HuH-7 (cell line): ENCODE measurements at regions not wholly inside any gene's neighbourhood (a gene's known extent, or its start where the extent isn't known, plus 50 kb on each side); places are given as distances from the start of the nearest gene placed in this dataset.

ENCODE experiments used
- DNase-seq: peaks from one replicate; pipeline ENCODE4 v3.0.0; 2011; ENCODE audit warnings: low spot score

DNA sequence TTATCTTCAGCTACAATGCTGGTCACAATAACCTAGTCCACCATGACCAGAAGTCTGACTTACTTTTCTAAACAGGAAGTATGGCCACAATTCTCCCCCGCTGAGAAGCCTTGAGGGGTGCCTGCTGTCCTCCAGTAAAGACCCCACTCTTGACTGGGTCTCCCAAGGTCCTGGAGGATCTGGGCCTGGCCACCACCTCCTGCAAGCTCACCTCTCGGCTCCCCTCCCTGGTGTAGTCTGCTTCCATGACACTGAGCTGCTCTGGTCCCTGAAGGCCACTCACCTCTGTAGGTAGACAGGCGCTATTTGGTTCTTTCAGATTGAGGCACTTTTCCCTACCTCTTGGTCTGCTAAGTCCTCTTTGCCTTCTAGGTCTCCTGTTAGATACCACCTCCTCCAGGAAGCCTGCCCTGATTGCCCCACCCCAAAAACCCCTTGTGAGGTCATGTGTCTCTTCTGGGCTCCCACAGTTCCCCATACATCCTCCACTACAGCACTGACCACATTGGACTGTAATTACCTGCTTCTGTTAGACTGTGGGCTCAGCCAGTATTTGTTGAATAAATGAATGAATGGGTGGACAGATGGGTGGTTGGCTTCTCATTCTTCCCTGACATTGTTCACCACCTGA, 62.6 kb upstream of the IER5L start:
- DNase-seq, result no peak

GRCh38 chr9:129239946-129240490, 62.0 kb upstream of the IER5L start:
- DNase-seq, result no peak

DNA sequence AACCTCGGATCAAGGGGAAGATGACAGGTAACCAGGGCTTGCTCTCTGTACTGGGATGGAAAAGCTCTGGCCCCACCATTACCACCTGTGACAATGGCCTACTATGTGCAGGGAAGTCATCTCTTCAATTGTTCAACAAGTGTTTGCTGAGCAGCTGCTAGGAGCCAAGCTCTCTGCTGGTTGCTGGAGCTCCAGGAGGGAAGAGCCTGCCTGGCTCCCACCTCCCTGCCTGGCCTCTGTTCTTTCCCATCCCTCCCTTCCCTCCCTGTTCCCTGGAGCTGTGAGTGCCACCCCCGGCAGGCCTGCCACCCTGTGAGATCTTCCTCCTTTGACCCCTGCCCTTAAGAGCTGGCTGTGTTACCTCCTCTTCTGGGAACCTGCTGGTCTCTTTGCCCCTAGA, 59.7 kb upstream of the IER5L start:
- DNase-seq, result no peak

GRCh38 chr9:129237164-129237611, 59.1 kb upstream of the IER5L start:
- DNase-seq, result no peak

DNA sequence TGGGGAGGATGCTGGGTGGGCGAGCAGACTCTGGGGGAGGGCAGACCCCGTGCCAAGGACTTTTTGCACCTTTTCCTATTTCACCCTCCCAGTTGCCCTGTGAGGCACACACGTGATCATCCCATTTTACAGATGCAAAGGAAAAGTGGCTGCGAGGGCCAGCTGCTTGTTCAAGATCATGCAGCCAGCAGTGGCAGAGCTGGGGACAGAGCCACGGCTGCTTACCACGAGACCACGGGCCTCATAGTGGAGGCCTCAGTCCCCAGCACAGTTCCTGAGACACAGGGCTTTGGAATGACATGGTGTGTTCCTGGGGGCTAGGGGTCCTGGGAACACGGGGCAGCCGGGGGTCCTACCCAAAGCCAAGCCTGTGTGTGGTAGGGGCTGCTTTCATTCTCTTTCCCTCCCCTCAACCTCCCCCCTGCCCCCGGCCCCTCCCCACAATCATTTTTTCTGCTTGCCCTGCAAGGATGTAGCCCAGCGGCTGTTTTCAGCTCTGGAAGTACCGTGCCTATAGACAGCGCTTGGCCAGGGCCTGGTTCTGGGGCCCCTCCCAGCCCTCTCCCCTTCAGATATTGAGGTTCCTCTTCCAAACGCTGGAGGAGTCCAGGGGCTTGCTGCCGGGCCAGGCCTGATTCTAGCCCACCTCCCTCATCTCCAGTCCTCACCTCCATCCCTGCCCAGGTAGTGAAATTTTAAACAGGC, 58.5 kb upstream of the IER5L start:
- no peak for DNase-seq

GRCh38 chr9:129235931-129236331, 57.9 kb upstream of the IER5L start:
- no peak for DNase-seq

GRCh38 chr9:129235041-129235930, 57.2 kb upstream of the IER5L start:
- no peak for DNase-seq

DNA sequence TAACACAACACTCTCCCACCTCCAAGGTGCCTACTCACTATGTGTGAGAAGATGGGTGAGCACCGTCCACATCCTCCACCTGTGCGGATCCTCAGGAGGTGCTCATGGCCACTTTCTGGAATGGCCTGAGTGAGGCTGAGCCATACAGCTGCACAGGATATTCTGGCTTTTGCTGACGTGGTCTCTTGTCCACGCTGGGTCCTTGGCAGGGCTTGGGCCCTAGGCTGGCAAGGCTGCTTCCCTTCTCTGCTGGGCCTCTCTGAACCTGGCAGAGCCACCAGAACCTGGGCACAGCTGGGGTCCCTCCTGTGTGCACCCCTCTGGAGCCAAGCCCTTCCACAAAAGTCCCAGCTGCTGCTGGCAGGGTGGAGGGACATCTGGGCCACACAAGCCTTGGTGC, 56.4 kb upstream of the IER5L start:
- no peak for DNase-seq

DNA sequence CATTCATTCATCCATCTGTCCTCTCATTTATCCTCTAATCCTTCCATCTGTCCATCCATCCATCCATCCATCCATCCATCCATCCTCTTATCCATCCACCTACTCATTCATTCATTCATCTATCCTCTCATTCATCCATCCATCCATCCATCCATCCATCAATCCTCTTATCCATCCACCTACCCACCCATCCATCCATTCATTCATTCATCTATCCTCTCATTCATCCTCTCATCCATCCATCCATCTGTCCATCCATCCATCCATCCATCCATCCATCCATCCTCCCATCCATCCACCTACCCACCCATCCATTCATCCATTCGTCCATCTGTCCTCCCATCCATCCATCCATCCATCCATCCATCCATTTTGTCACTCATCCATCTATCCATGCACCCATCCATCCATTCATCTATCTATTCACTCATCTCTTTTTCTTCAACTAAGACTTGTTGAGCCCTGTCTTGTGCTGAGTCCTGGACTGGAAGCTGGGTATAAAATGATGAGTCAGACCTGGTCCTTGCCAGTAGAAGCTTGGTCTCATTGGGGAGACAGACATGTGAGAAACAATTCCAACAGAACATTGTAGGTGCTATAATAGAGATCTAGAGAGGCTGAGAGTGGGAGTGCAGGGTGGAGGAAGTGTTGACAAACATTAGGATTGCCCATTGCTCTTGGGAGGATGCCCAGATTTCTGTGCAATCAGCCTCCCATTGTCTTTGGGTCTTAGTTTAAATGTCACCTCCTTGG, 55.0 kb upstream of the IER5L start:
- DNase-seq, result no peak

DNA sequence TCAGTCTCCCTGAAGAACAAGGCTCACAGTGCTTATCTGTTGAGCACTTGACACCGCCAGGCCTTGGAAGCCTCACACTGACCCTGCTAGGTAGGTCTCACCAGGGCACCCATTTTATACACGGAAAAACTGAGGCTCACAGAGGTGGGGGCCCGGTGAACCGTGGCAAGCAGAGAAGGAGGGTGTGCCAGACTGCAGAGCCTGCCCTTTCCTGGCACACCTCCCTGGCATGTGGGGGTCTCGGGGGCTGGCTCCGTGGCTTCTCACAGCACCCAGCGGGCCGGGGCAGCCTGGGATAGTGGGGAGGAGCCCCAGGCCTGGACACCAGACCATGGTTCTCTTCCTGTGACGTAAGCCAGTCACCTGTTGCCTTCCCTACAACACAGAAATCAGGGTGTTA, 53.7 kb upstream of the IER5L start:
- no peak for DNase-seq

GRCh38 chr9:129231022-129231739, 53.1 kb upstream of the IER5L start:
- DNase-seq, result no peak

- DNase-seq, result no peak
Observed at GRCh38 chr9:129230302-129230701, 52.2 kb upstream of the IER5L start.
